Gastrocnemius medialis (tissue), 4 donors: ENCODE measurements at regions not wholly inside any gene's neighbourhood (a gene's known extent, or its start where the extent isn't known, plus 50 kb on each side); places are given as distances from the start of the nearest gene placed in this dataset.

Experiments
- ATAC-seq, 2 donors: fragments of 150-250 bp; one replicate each; pipeline ENCODE4 v1.9.1; 2016
- DNase-seq, 2 donors: peaks; one replicate each; pipeline ENCODE4 v3.0.0-alpha.2; 2019
- H3K27ac ChIP-seq, 4 donors: fragments of 200-600 bp; sonication (generic); 1 replicate in 1 of 4; 2 replicates in 3 of 4; pipeline ENCODE4 v1.5.1; 2016 to 2018; ENCODE audit warnings: mild to moderate bottlenecking in 2 of 4, moderate library complexity in 1 of 4
- H3K27me3 ChIP-seq, 3 donors: fragments of 200-600 bp; sonication (generic) in 2 of 3; 1 replicate in 1 of 3; 2 replicates in 2 of 3; pipeline versions ENCODE4 v1.5.1 to v1.6.0; 2016 to 2019; ENCODE audit warnings: mild to moderate bottlenecking in 1 of 3, moderate library complexity in 1 of 3
- H3K36me3 ChIP-seq, 2 donors: fragments of 200-600 bp; sonication (generic) in 1 of 2; one replicate each; pipeline ENCODE4 v1.5.1; 2017 to 2018
- H3K4me1 ChIP-seq, 2 donors: fragments of 200-600 bp; sonication (generic) in 1 of 2; one replicate each; pipeline ENCODE4 v1.5.1; 2016 to 2017; ENCODE audit warnings: mild to moderate bottlenecking in 2 of 2
- H3K4me3 ChIP-seq, 4 donors: fragments of 200-600 bp; sonication (generic) in 3 of 4; 1 replicate in 1 of 4; 2 replicates in 3 of 4; pipeline ENCODE4 v1.5.1; 2016 to 2019; ENCODE audit warnings: mild to moderate bottlenecking in 2 of 4
- H3K9me3 ChIP-seq, 3 donors: fragments of 200-600 bp; sonication (generic) in 2 of 3; 1 replicate in 1 of 3; 2 replicates in 2 of 3; pipeline ENCODE4 v1.5.1; 2016 to 2019
- CTCF ChIP-seq, 5 experiments: fragments of 450-650 bp in 3 of 5; fragments of 200-600 bp in 2 of 5; sonication (generic) in 2 of 5; IDR thresholded peaks in 4 of 5; conservative IDR thresholded peaks in 1 of 5; 1 replicate in 4 of 5; 2 replicates in 1 of 5; pipeline ENCODE4 v1.5.1; 2016 to 2019; ENCODE audit warnings: antibody characterized with exemption in 5 of 5, mild to moderate bottlenecking in 3 of 5, moderate library complexity in 3 of 5
- POLR2A ChIP-seq, 2 donors: fragments of 450-650 bp; IDR thresholded peaks; one replicate each; pipeline ENCODE4 v1.6.1; 2017; ENCODE audit warnings: antibody characterized with exemption in 2 of 2, mild to moderate bottlenecking in 2 of 2, moderate library complexity in 2 of 2
- in situ Hi-C, 4 donors: fragments of 200-750 bp; cut with MboI; loops; one replicate each; pipeline versions ENCODE4 v1.15.0 to v1.8.0; 2017; ENCODE audit warnings: low sequenced_read_pairs in 4 of 4
- intact Hi-C: fragments of 100-400 bp; cut with DNase I; formaldehyde crosslinking; loops from one replicate; pipeline ENCODE4 v1.15.1; 2023; ENCODE audit warnings: low total_unique reads

GRCh38 chr11:95521862-95522261, 267.7 kb downstream of the FAM76B start:
- H3K9me3 ChIP-seq: no peaks in the 10 kb centered on the region
- intact Hi-C loops: no loop called here
- H3K36me3 ChIP-seq: no peaks in the 10 kb centered on the region
- ATAC-seq (no peak), DNase-seq (no peak)
- no peaks in the 10 kb centered on the region for H3K27me3 ChIP-seq
- no peaks in the 10 kb centered on the region for H3K4me1 ChIP-seq
- TF ChIP-seq POLR2A (IDR thresholded peaks at IDR 0.05): no peak
- TF ChIP-seq CTCF (IDR thresholded peaks at IDR 0.05 in 4 of 5, conservative IDR thresholded peaks at IDR 0.05 in 1 of 5): no peak
- in situ Hi-C loops: no loop called here
- no peak overlapping the region for H3K27ac ChIP-seq
- no peak overlapping the region for H3K4me3 ChIP-seq

- Histone ChIP-seq H3K9me3 (no peaks in the 10 kb centered on the region), H3K4me3 (no peak overlapping the region), H3K36me3 (no peaks in the 10 kb centered on the region), H3K27ac (no peak overlapping the region), H3K4me1 (no peaks in the 10 kb centered on the region), H3K27me3 (no peaks in the 10 kb centered on the region)
- TF ChIP-seq CTCF (IDR thresholded peaks at IDR 0.05 in 4 of 5, conservative IDR thresholded peaks at IDR 0.05 in 1 of 5) (no peak), POLR2A (IDR thresholded peaks at IDR 0.05) (no peak)
- in situ Hi-C loops (no loop called here), intact Hi-C loops (no loop called here)
- DNase-seq (no peak), ATAC-seq (no peak)
Measured at GRCh38 chr11:95521133-95521542, 268.4 kb downstream of the FAM76B start.

- Histone ChIP-seq H3K27me3 (no peaks in the 10 kb centered on the region), H3K36me3 (no peaks in the 10 kb centered on the region), H3K4me1 (no peaks in the 10 kb centered on the region), H3K27ac (no peak overlapping the region), H3K4me3 (no peak overlapping the region), H3K9me3 (no peaks in the 10 kb centered on the region)
- intact Hi-C loops (no loop called here), in situ Hi-C loops (no loop called here)
- ATAC-seq: no peak
- DNase-seq: no peak
- no peak for TF ChIP-seq POLR2A (IDR thresholded peaks at IDR 0.05)
- no peak for TF ChIP-seq CTCF (IDR thresholded peaks at IDR 0.05 in 4 of 5, conservative IDR thresholded peaks at IDR 0.05 in 1 of 5)
Measured at GRCh38 chr11:95520369-95521132, 269.0 kb downstream of the FAM76B start.

GRCh38 chr11:95519912-95520311, 269.7 kb downstream of the FAM76B start:
- intact Hi-C loops: no loop called here

More at GRCh38 chr11:95519912-95520311, 269.7 kb downstream of the FAM76B start:
- DNase-seq (no peak), ATAC-seq (no peak)
- no peaks in the 10 kb centered on the region for H3K9me3 ChIP-seq
- TF ChIP-seq POLR2A (IDR thresholded peaks at IDR 0.05) (no peak), CTCF (IDR thresholded peaks at IDR 0.05 in 4 of 5, conservative IDR thresholded peaks at IDR 0.05 in 1 of 5) (no peak)
- H3K4me3 ChIP-seq: no peak overlapping the region
- no peaks in the 10 kb centered on the region for H3K36me3 ChIP-seq
- no peaks in the 10 kb centered on the region for H3K4me1 ChIP-seq
- in situ Hi-C loops: loop anchor here in 1 of 4 donors (10.0 kb wide), 1 partner anchor 255 kb away; no protein-coding TSS in a partner anchor
- no peaks in the 10 kb centered on the region for H3K27me3 ChIP-seq
- H3K27ac ChIP-seq: no peak overlapping the region
